ENCODE measurements at regions not wholly inside any gene's neighbourhood (a gene's known extent, or its start where the extent isn't known, plus 50 kb on each side); places are given as distances from the start of the nearest gene placed in this dataset.

GRCh38 chrX:99777912-99778311 is 632.2 kb downstream of the PCDH19 start (continued):
- TF ChIP-seq CBX3 (IDR thresholded peaks at IDR 0.05; ENCODE audit: low read depth) (no peak), RAD21 (IDR thresholded peaks at IDR 0.05; ENCODE audit: low read depth) (no peak), POLR2A (IDR thresholded peaks at IDR 0.05; ENCODE audit: borderline replicate concordance, extremely low read depth, insufficient read depth, insufficient read length) (no peak), ZFX (IDR thresholded peaks at IDR 0.05) (no peak), POLR2AphosphoS5 (IDR thresholded peaks at IDR 0.05; ENCODE audit: low read depth, low read length) (no peak)

GRCh38 chrX:99761731-99762130 is 648.3 kb downstream of the PCDH19 start:
- intact Hi-C loops (cut with micrococcal nuclease): no loop called here
- Histone ChIP-seq H3K4me2 (ENCODE audit: low read length) (no peak overlapping the region), H3K9ac (ENCODE audit: low read length) (no peak overlapping the region), H3K27me3 (ENCODE audit: insufficient read depth, low read length) (no peaks in the 10 kb centered on the region), H4K20me1 (ENCODE audit: insufficient read depth) (no peaks in the 10 kb centered on the region), H3K27ac (ENCODE audit: low read depth, low read length) (no peak overlapping the region), H3K4me3 (replicated peaks in 1 of 2; ENCODE audit: low read depth in 1 of 2, low read length in 2 of 2) (no peak overlapping the region), H3K9me3 (ENCODE audit: control insufficient read depth in 1 of 2, insufficient read depth in 1 of 2, low read depth in 1 of 2, low read length in 2 of 2) (no peaks in the 10 kb centered on the region), H3K36me3 (ENCODE audit: control insufficient read depth in 1 of 2, insufficient read depth in 2 of 2, low read length in 2 of 2) (no peaks in the 10 kb centered on the region), H2AFZ (ENCODE audit: low read depth, low read length, poor library complexity, severe bottlenecking) (no peak overlapping the region), H3K9me2 (ENCODE audit: insufficient read depth) (no peaks in the 10 kb centered on the region), H3K79me2 (ENCODE audit: insufficient read depth, low read length) (no peaks in the 10 kb centered on the region), H3K4me1 (ENCODE audit: control insufficient read depth in 1 of 2, insufficient read depth in 2 of 2, low read length in 2 of 2) (no peaks in the 10 kb centered on the region)
- TF ChIP-seq YY1 (IDR thresholded peaks at IDR 0.05; ENCODE audit: extremely low read depth, insufficient replicate concordance, low read depth, low read length) (no peak), CTCF (IDR thresholded peaks at IDR 0.05 in 2 of 3, conservative IDR thresholded peaks at IDR 0.05 in 1 of 3; ENCODE audit: borderline replicate concordance in 1 of 3, insufficient read depth in 1 of 3, low read depth in 2 of 3, low read length in 2 of 3) (no peak), RAD21 (IDR thresholded peaks at IDR 0.05; ENCODE audit: low read depth) (no peak), CEBPB (IDR thresholded peaks at IDR 0.05; ENCODE audit: low read depth) (no peak), ELF1 (IDR thresholded peaks at IDR 0.05; ENCODE audit: borderline replicate concordance, low read depth) (no peak), REST (IDR thresholded peaks at IDR 0.05; ENCODE audit: low read depth) (no peak), ATF3 (IDR thresholded peaks at IDR 0.05) (no peak), SRF (IDR thresholded peaks at IDR 0.05; ENCODE audit: low read depth) (no peak), SIN3A (IDR thresholded peaks at IDR 0.05; ENCODE audit: low read depth) (no peak), SP1 (IDR thresholded peaks at IDR 0.05; ENCODE audit: low read depth) (no peak), POLR2A (IDR thresholded peaks at IDR 0.05; ENCODE audit: borderline replicate concordance, extremely low read depth, insufficient read depth, insufficient read length) (no peak), CBX3 (IDR thresholded peaks at IDR 0.05; ENCODE audit: low read depth) (no peak)
- ChIA-PET POLR2A (no interaction called here), CTCF (no interaction called here), RAD21 (ENCODE audit: low non-redundant PET in 1 of 2, low total read pairs in 2 of 2, uncharacterized antibody in 2 of 2, unreplicated experiment in 2 of 2) (no interaction called here)
- no peak for DNase-seq (ENCODE audit: low read depth, low spot score)
- no TSS peak for BruUV-seq (replicated peaks)
- no peak for ATAC-seq
